ENCODE measurements at regions not wholly inside any gene's neighbourhood (a gene's known extent, or its start where the extent isn't known, plus 50 kb on each side); places are given as distances from the start of the nearest gene placed in this dataset.

DNA sequence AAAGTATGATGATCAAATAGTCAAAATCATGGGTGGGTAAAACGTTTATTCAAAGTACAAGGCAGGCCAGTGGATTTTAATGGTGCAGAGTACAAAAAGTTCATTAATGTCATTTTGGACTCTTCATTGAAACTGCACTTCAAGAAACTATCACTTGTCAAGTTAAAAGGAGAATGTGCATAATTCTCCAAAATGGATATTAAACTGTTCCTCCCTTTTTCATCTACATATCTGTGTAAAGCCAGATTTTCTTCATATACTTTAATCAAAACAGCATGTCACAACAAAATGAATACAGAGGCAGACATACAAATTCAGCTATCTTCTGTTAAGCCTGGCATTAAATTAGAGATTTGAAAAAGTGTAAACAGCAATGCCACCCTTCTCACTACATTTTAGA lies 401.6 kb downstream of the NR2F1-AS1 start:
- TF ChIP-seq GATA2 (IDR thresholded peaks at IDR 0.05; ENCODE audit: low read depth, low read length), result no peak
- no peak for TF ChIP-seq GATA3 (IDR thresholded peaks at IDR 0.05; ENCODE audit: low read depth, low read length)
